ENCODE measurements at regions not wholly inside any gene's neighbourhood (a gene's known extent, or its start where the extent isn't known, plus 50 kb on each side); places are given as distances from the start of the nearest gene placed in this dataset.

DNA sequence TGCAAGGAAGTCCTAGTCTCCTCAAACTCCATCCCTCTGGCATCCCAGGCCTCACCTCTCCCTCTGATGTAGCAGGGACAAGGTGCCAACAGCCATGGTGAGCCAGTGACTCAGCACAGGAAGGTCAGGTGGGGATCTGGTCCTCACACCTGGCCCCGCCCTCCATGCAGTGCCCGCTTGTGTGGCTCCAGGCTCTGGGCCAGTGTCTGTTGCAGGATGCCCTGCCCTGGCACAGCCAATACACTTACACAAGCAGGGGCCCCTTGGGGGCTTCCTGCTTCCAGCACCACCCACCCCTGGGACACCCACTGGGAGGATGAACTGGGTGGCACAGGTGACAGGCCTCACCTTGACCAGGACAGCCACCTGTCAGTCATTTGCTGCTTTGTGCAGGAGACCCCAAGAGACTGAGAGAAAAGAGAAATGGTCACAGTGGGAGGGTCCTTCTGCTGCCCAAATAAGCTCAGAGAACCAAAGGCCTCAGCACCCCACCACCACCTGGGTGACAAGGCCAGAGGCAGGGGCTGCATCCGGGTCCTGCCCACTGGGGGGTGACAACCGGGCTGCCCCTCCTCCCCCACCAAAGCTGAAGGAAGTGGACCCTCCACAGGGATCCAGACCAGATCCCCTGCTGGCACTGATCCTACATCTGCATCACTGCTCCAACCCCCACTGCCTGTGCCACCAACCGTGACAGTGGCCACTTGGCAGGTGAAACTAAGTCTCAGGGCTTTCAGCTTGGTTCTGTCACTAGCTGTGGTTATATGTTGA, 658.8 kb upstream of the DEFB115 start:
- no peak overlapping the region for H3K27ac ChIP-seq
- no peaks in the 10 kb centered on the region for H3K4me1 ChIP-seq (ENCODE audit: insufficient read depth)
- no peaks in the 10 kb centered on the region for H3K27me3 ChIP-seq
- no peak for DNase-seq (ENCODE audit: low spot score)
- no peaks in the 10 kb centered on the region for H3K79me2 ChIP-seq
- 76% methylated on average over 5 of the region's 5 CpGs for WGBS (ENCODE audit: low lambda C conversion rate, missing lambda C conversion rate)
- no peak overlapping the region for H2AFZ ChIP-seq
- no peak overlapping the region for H3K4me2 ChIP-seq
- H3K9me3 ChIP-seq (ENCODE audit: low read depth): no peaks in the 10 kb centered on the region
- no peak for TF ChIP-seq EZH2phosphoT487 (IDR thresholded peaks at IDR 0.05; ENCODE audit: low read depth, severe bottlenecking, unreplicated experiment)
- no peaks in the 10 kb centered on the region for H3K9me2 ChIP-seq (replicated peaks; ENCODE audit: insufficient read depth)
- H4K20me1 ChIP-seq (ENCODE audit: insufficient read depth, poor library complexity, severe bottlenecking): no peaks in the 10 kb centered on the region
- no peak overlapping the region for H3K4me3 ChIP-seq
- H3K36me3 ChIP-seq (replicated peaks; ENCODE audit: insufficient read depth, low read depth): no peaks in the 10 kb centered on the region

GRCh38 chr20:30599990-30600389, 657.5 kb upstream of the DEFB115 start:
- Histone ChIP-seq H3K27me3 (no peaks in the 10 kb centered on the region), H3K79me2 (no peaks in the 10 kb centered on the region), H4K20me1 (ENCODE audit: insufficient read depth, poor library complexity, severe bottlenecking) (no peaks in the 10 kb centered on the region), H3K27ac (no peak overlapping the region), H3K9me2 (replicated peaks; ENCODE audit: insufficient read depth) (no peaks in the 10 kb centered on the region), H3K36me3 (replicated peaks; ENCODE audit: insufficient read depth, low read depth) (no peaks in the 10 kb centered on the region), H3K4me2 (no peak overlapping the region), H3K9me3 (ENCODE audit: low read depth) (no peaks in the 10 kb centered on the region), H2AFZ (no peak overlapping the region), H3K4me1 (ENCODE audit: insufficient read depth) (no peaks in the 10 kb centered on the region), H3K4me3 (no peak overlapping the region)
- WGBS (ENCODE audit: low lambda C conversion rate, missing lambda C conversion rate): 44% methylated on average over 2 of the region's 2 CpGs
- TF ChIP-seq EZH2phosphoT487 (IDR thresholded peaks at IDR 0.05; ENCODE audit: low read depth, severe bottlenecking, unreplicated experiment) (no peak), EZH2 (IDR thresholded peaks at IDR 0.05; ENCODE audit: borderline replicate concordance) (no peak)
- TF ChIP-seq, protein P1, sequence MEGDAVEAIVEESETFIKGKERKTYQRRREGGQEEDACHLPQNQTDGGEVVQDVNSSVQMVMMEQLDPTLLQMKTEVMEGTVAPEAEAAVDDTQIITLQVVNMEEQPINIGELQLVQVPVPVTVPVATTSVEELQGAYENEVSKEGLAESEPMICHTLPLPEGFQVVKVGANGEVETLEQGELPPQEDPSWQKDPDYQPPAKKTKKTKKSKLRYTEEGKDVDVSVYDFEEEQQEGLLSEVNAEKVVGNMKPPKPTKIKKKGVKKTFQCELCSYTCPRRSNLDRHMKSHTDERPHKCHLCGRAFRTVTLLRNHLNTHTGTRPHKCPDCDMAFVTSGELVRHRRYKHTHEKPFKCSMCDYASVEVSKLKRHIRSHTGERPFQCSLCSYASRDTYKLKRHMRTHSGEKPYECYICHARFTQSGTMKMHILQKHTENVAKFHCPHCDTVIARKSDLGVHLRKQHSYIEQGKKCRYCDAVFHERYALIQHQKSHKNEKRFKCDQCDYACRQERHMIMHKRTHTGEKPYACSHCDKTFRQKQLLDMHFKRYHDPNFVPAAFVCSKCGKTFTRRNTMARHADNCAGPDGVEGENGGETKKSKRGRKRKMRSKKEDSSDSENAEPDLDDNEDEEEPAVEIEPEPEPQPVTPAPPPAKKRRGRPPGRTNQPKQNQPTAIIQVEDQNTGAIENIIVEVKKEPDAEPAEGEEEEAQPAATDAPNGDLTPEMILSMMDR (IDR thresholded peaks at IDR 0.05; ENCODE audit: poor library complexity): no peak
- DNase-seq (ENCODE audit: low spot score): no peak

GRCh38 chr20:30601974-30602373, 655.5 kb upstream of the DEFB115 start:
- Histone ChIP-seq H3K9me3 (ENCODE audit: low read depth) (no peaks in the 10 kb centered on the region), H3K79me2 (no peaks in the 10 kb centered on the region), H3K27me3 (no peaks in the 10 kb centered on the region), H3K4me3 (no peak overlapping the region), H3K4me2 (no peak overlapping the region), H3K4me1 (ENCODE audit: insufficient read depth) (no peaks in the 10 kb centered on the region), H3K36me3 (replicated peaks; ENCODE audit: insufficient read depth, low read depth) (no peaks in the 10 kb centered on the region), H3K27ac (no peak overlapping the region), H3K9me2 (replicated peaks; ENCODE audit: insufficient read depth) (no peaks in the 10 kb centered on the region), H4K20me1 (ENCODE audit: insufficient read depth, poor library complexity, severe bottlenecking) (no peaks in the 10 kb centered on the region), H2AFZ (no peak overlapping the region)
- WGBS (ENCODE audit: low lambda C conversion rate, missing lambda C conversion rate): 37% methylated on average over 2 of the region's 2 CpGs
- TF ChIP-seq EZH2 (IDR thresholded peaks at IDR 0.05; ENCODE audit: borderline replicate concordance) (no peak), EZH2phosphoT487 (IDR thresholded peaks at IDR 0.05; ENCODE audit: low read depth, severe bottlenecking, unreplicated experiment) (no peak)
- TF ChIP-seq, protein P1 (IDR thresholded peaks at IDR 0.05; ENCODE audit: poor library complexity): no peak
- DNase-seq (ENCODE audit: low spot score): no peak

DNA sequence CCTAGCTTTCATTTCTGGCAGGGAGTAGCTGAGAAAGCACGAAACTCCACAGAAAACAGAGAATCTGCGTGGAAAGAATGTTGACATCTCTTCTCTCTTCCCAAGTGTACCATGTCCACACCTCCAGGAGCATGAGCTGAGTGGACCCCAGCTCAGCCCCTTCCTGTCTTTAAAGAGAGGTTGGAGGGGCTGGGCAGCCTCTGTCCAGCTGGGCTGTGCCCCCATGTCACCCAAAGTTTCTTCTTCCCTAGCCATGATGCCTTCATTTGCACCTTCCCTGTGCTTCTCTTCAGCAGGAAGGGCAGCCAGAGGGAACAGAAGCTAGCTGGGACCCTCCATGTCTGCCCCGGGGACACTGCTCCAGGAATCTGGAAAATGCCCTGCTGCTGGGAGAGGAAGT, 655.0 kb upstream of the DEFB115 start:
- Histone ChIP-seq H3K79me2 (no peaks in the 10 kb centered on the region), H3K4me1 (ENCODE audit: insufficient read depth) (no peaks in the 10 kb centered on the region), H3K9me2 (replicated peaks; ENCODE audit: insufficient read depth) (no peaks in the 10 kb centered on the region), H4K20me1 (ENCODE audit: insufficient read depth, poor library complexity, severe bottlenecking) (no peaks in the 10 kb centered on the region), H3K27ac (no peak overlapping the region), H3K4me2 (no peak overlapping the region), H3K4me3 (no peak overlapping the region), H3K9me3 (ENCODE audit: low read depth) (no peaks in the 10 kb centered on the region), H2AFZ (no peak overlapping the region), H3K36me3 (replicated peaks; ENCODE audit: insufficient read depth, low read depth) (no peaks in the 10 kb centered on the region), H3K27me3 (no peaks in the 10 kb centered on the region)
- TF ChIP-seq EZH2 (IDR thresholded peaks at IDR 0.05; ENCODE audit: borderline replicate concordance) (no peak), EZH2phosphoT487 (IDR thresholded peaks at IDR 0.05; ENCODE audit: low read depth, severe bottlenecking, unreplicated experiment) (no peak)
- TF ChIP-seq, protein P1 (IDR thresholded peaks at IDR 0.05; ENCODE audit: poor library complexity): no peak
- DNase-seq (ENCODE audit: low spot score): no peak
- 50% methylated on average over 3 of the region's 3 CpGs for WGBS (ENCODE audit: low lambda C conversion rate, missing lambda C conversion rate)
